Neutrophil (primary cell): ENCODE measurements at regions not wholly inside any gene's neighbourhood (a gene's known extent, or its start where the extent isn't known, plus 50 kb on each side); places are given as distances from the start of the nearest gene placed in this dataset.

ENCODE experiments used
- H3K27ac ChIP-seq: fragments of 200-600 bp; sonication (generic); 2 replicates; pipeline ENCODE4 v1.5.1; 2016; ENCODE audit warnings: mild to moderate bottlenecking, moderate library complexity
- H3K27me3 ChIP-seq: fragments of 200-600 bp; sonication (generic); 2 replicates; pipeline ENCODE4 v1.6.0; 2016; ENCODE audit warnings: mild to moderate bottlenecking
- H3K36me3 ChIP-seq: fragments of 200-600 bp; sonication (generic); 2 replicates; pipeline ENCODE4 v1.5.1; 2017
- H3K4me1 ChIP-seq, 2 experiments: fragments of 200-600 bp in 1 of 2; sonication (generic) in 1 of 2; 1 replicate in 1 of 2; 2 replicates in 1 of 2; pipeline versions ENCODE4 v1.5.1 to v1.6.1; 2013 to 2016; ENCODE audit warnings: low read depth in 1 of 2, low read length in 1 of 2, mild to moderate bottlenecking in 1 of 2, moderate library complexity in 1 of 2; ENCODE audit not compliant: control insufficient read depth in 1 of 2, insufficient read depth in 1 of 2
- H3K4me3 ChIP-seq, 2 experiments: fragments of 200-600 bp in 1 of 2; sonication (generic) in 1 of 2; 1 replicate in 1 of 2; 2 replicates in 1 of 2; pipeline ENCODE4 v1.5.1; 2013 to 2016; ENCODE audit warnings: low read depth in 1 of 2, low read length in 1 of 2, mild to moderate bottlenecking in 1 of 2, moderate library complexity in 1 of 2
- H3K9me3 ChIP-seq: fragments of 200-600 bp; sonication (generic); 2 replicates; pipeline ENCODE4 v1.5.1; 2016
- TF ChIP-seq, protein P1 (sequence below): fragments of 200-600 bp; sonication (generic); IDR thresholded peaks from 2 replicates; pipeline ENCODE4 v1.5.1; 2016; ENCODE audit warnings: antibody characterized with exemption

DNA sequence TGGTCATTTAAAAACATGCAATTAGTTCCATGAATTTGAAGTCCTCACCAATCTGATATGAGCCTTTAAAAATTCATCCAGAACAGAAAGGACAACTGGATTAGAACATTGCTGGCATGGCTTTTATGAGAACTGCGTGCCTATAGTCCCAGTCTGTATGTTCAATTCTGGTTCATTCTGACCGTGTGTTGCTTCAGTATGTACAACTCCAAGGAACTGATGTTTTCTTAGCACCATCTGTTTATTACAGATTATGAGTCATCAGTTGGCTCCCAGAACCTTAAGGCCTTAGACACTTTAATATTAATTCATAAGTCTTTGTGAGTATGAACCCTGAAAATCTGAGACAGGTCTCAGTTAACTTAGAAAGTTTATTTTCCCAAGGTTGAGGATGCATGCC, 115.0 kb downstream of the CEP44 start:
- Histone ChIP-seq H3K27me3 (no peaks in the 10 kb centered on the region), H3K27ac (no peak overlapping the region)

DNA sequence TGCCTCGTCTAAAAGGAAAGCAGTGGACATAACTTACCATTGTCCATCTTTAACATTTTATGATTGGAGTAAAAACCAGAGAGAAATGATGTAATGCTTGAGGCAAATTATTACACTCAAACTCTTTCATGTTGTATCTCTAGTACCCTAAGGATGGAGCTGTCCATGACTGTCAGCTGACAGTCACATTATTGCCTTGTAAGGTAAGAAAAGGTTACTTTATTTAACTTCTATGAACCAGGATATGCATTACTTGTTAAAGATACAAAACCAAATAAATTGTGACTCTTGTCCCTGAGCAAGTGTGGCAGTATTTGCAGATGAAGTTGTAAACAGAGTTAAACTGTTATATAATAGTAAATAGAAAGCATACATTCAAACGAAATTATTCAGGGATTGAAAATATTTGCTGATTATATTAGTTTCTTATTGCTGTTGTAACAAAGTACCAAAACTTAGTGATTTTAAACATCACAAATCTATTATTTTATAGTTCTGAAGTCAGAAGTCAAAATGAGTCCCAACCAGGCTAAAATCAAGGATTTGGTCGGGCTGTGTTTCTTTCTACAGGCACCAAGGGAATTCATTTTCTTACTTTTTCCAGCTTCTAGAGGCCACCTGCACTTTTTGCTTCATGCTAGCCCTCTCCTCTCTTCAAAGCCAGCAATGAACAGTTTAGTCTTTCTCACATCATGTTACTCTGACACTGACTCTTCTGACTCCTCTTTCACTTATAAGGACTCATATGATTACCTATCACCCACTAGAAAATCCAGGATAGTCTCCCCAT, 113.8 kb downstream of the CEP44 start:
- no peak overlapping the region for H3K4me3 ChIP-seq
- no peaks in the 10 kb centered on the region for H3K9me3 ChIP-seq
- H3K36me3 ChIP-seq, result no peaks in the 10 kb centered on the region
- no peaks in the 10 kb centered on the region for H3K4me1 ChIP-seq
- H3K27ac ChIP-seq, result no peak overlapping the region
- TF ChIP-seq, protein P1, sequence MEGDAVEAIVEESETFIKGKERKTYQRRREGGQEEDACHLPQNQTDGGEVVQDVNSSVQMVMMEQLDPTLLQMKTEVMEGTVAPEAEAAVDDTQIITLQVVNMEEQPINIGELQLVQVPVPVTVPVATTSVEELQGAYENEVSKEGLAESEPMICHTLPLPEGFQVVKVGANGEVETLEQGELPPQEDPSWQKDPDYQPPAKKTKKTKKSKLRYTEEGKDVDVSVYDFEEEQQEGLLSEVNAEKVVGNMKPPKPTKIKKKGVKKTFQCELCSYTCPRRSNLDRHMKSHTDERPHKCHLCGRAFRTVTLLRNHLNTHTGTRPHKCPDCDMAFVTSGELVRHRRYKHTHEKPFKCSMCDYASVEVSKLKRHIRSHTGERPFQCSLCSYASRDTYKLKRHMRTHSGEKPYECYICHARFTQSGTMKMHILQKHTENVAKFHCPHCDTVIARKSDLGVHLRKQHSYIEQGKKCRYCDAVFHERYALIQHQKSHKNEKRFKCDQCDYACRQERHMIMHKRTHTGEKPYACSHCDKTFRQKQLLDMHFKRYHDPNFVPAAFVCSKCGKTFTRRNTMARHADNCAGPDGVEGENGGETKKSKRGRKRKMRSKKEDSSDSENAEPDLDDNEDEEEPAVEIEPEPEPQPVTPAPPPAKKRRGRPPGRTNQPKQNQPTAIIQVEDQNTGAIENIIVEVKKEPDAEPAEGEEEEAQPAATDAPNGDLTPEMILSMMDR, result no peak
- H3K27me3 ChIP-seq, result no peaks in the 10 kb centered on the region

More for the DNA sequence above, 115.0 kb downstream of the CEP44 start:
- Histone ChIP-seq H3K4me1 (no peaks in the 10 kb centered on the region), H3K36me3 (no peaks in the 10 kb centered on the region), H3K4me3 (no peak overlapping the region), H3K9me3 (no peaks in the 10 kb centered on the region)
- TF ChIP-seq, protein P1, result no peak

DNA sequence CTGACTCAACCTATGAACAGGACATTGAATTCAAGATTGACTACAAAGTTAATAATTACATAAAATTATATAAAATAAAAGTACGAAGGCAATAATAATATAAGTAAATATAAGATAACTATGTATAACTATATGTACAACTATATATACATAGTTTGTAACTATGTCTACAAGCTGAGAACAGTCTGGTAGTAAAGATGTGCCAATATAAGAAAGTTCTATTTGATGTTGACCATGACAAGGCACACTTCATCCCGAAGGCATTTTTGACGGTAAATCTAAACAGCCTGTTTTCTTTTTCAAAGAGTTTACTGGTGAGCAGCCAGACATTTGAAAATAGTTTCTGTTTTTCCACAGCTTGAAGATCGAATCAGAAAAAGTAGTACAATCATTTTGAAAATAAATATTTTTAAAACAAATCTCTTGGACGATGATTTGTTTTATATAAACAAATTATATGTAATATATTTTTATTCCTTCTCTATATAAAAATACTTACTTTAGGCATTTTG, 112.9 kb downstream of the CEP44 start:
- TF ChIP-seq, protein P1, result no peak
- H3K4me1 ChIP-seq, result no peaks in the 10 kb centered on the region
- H3K27ac ChIP-seq, result no peak overlapping the region
- no peaks in the 10 kb centered on the region for H3K27me3 ChIP-seq
- H3K9me3 ChIP-seq, result no peaks in the 10 kb centered on the region
- no peak overlapping the region for H3K4me3 ChIP-seq
- H3K36me3 ChIP-seq, result no peaks in the 10 kb centered on the region

DNA sequence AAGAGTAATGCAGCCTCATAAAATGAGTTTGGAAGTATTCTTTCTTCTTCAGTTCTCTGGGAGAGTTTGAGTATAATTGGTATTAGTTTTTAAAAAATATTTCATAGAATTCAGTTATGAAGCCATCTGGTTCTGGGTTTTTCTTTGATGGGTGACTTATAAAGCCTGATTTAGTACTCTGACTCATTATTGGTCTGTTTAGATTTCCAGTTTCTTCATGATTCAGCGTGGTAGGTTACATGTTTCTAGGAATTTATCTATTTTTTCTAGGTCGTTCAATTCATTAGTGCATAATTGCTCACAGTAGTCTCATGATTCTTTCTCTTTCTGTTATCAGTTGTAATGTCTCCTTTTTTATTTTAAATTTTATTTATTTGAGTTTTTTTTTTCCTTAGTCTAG, 111.2 kb downstream of the CEP44 start:
- Histone ChIP-seq H3K9me3 (no peaks in the 10 kb centered on the region), H3K4me3 (no peak overlapping the region), H3K27ac (no peak overlapping the region), H3K27me3 (no peaks in the 10 kb centered on the region), H3K36me3 (no peaks in the 10 kb centered on the region), H3K4me1 (no peaks in the 10 kb centered on the region)
- TF ChIP-seq, protein P1, result no peak

DNA sequence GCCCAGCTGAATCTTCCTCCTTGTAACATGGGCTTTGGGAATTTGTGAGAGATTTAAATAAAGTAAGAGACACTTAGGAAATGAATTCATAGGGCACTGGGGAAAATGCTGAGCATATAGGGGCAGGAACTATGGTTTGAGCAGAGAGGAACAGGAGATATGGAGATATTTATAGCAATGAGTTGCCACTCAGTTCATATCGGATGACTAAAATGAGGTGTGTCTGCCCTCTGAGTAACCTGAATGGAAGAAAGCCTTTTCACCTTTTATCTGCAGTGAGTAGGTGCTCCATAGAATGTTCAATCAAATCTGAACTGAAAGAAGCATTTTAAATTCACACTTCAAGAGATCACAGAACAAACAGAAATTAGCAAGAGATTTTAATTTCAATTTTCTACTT, 105.7 kb downstream of the CEP44 start:
- Histone ChIP-seq H3K27me3 (no peaks in the 10 kb centered on the region), H3K4me1 (no peaks in the 10 kb centered on the region), H3K9me3 (no peaks in the 10 kb centered on the region), H3K36me3 (no peaks in the 10 kb centered on the region), H3K4me3 (no peak overlapping the region), H3K27ac (no peak overlapping the region)
- TF ChIP-seq, protein P1, result no peak
